Spleen (tissue), 11 donors: ENCODE measurements at regions not wholly inside any gene's neighbourhood (a gene's known extent, or its start where the extent isn't known, plus 50 kb on each side); places are given as distances from the start of the nearest gene placed in this dataset.

ENCODE experiments used
- DNase-seq: peaks from one replicate; pipeline ENCODE4 v3.0.0-alpha.2; 2020
- H3K27ac ChIP-seq, 8 donors: fragments of 200-600 bp; sonication (generic) in 7 of 8; 1 replicate in 4 of 8; 2 replicates in 4 of 8; pipeline versions ENCODE4 v1.5.0 to v1.8.0; 2016 to 2021; ENCODE audit warnings: inconsistent platforms in 4 of 8, mild to moderate bottlenecking in 4 of 8, moderate library complexity in 1 of 8
- H3K27me3 ChIP-seq, 7 donors: fragments of 200-600 bp; sonication (generic) in 6 of 7; replicated peaks in 1 of 7; 1 replicate in 4 of 7; 2 replicates in 3 of 7; pipeline versions ENCODE4 v1.5.0 to v1.8.0; 2016 to 2021; ENCODE audit warnings: inconsistent platforms in 3 of 7, mild to moderate bottlenecking in 1 of 7
- H3K36me3 ChIP-seq, 6 donors: fragments of 200-600 bp; sonication (generic) in 5 of 6; 1 replicate in 4 of 6; 2 replicates in 2 of 6; pipeline versions ENCODE4 v1.5.0 to v1.8.0; 2016 to 2021; ENCODE audit warnings: inconsistent platforms in 2 of 6
- H3K4me1 ChIP-seq, 6 donors: fragments of 200-600 bp; sonication (generic) in 5 of 6; 1 replicate in 3 of 6; 2 replicates in 3 of 6; pipeline versions ENCODE4 v1.5.0 to v1.8.0; 2016 to 2021; ENCODE audit warnings: inconsistent platforms in 3 of 6
- H3K4me3 ChIP-seq, 8 donors: fragments of 200-600 bp; sonication (generic) in 7 of 8; 1 replicate in 4 of 8; 2 replicates in 4 of 8; pipeline versions ENCODE4 v1.5.0 to v1.8.0; 2016 to 2021; ENCODE audit warnings: inconsistent platforms in 4 of 8, mild to moderate bottlenecking in 4 of 8, moderate library complexity in 2 of 8
- H3K9me3 ChIP-seq, 8 donors: fragments of 200-600 bp; sonication (generic) in 7 of 8; 1 replicate in 4 of 8; 2 replicates in 4 of 8; pipeline versions ENCODE4 v1.5.0 to v1.8.0; 2016 to 2021; ENCODE audit warnings: inconsistent platforms in 4 of 8
- POLR2A ChIP-seq, 3 donors: fragments of 450-650 bp; IDR thresholded peaks; one replicate each; pipeline ENCODE4 v1.5.1; 2017; ENCODE audit warnings: antibody characterized with exemption in 3 of 3, mild to moderate bottlenecking in 1 of 3
- POLR2AphosphoS5 ChIP-seq, 3 donors: sonication (generic); formaldehyde crosslinking; IDR thresholded peaks; one replicate each; pipeline ENCODE4 v1.5.1; 2017; ENCODE audit warnings: antibody characterized with exemption in 3 of 3
- WGBS, 5 donors: extraction: QIAGEN DNeasy Blood & Tissue Kit in 3 of 5; methylation state at CpG; one replicate each; pipeline versions ENCODE4 v1.1.5 to v1.1.7; 2013 to 2018; 5-methylcytosine and 5-hydroxymethylcytosine counted together
- intact Hi-C: fragments of 100-400 bp; cut with DNase I; formaldehyde crosslinking; loops from one replicate; pipeline ENCODE4 v1.15.0; 2023; ENCODE audit warnings: low total_unique reads
- TF ChIP-seq, protein P1 (sequence below), 11 experiments: fragments of 200-600 bp in 7 of 11; fragments of 450-650 bp in 4 of 11; sonication (generic) in 4 of 11; IDR thresholded peaks in 8 of 11; conservative IDR thresholded peaks in 3 of 11; 1 replicate in 7 of 11; 2 replicates in 4 of 11; pipeline versions ENCODE4 v1.4.0 to v1.8.0; 2016 to 2021; ENCODE audit warnings: antibody characterized with exemption in 11 of 11, inconsistent platforms in 4 of 11, mild to moderate bottlenecking in 1 of 11
- donor health status: healthy with polysubstance abuse.
- donor health status: DM: no; HTN: no; CAD: no; lungs with moderate emphysema.
- donor health status: DM: no; HTN: no; CAD: no.
- donor health status: Bipolar disorder and iron deficiency.
- donor health status: healthy.
- donor health status: DM: no; HTN: no; CAD: no.
- donor health status: DM: yes; HTN: yes; CAD: no.

- Histone ChIP-seq H3K4me1 (no peaks in the 10 kb centered on the region), H3K27ac (no peak overlapping the region), H3K9me3 (no peaks in the 10 kb centered on the region), H3K36me3 (no peaks in the 10 kb centered on the region), H3K27me3 (no peaks in the 10 kb centered on the region), H3K4me3 (no peak overlapping the region)
- intact Hi-C loops = no loop called here
- no peak for DNase-seq
- TF ChIP-seq, protein P1, sequence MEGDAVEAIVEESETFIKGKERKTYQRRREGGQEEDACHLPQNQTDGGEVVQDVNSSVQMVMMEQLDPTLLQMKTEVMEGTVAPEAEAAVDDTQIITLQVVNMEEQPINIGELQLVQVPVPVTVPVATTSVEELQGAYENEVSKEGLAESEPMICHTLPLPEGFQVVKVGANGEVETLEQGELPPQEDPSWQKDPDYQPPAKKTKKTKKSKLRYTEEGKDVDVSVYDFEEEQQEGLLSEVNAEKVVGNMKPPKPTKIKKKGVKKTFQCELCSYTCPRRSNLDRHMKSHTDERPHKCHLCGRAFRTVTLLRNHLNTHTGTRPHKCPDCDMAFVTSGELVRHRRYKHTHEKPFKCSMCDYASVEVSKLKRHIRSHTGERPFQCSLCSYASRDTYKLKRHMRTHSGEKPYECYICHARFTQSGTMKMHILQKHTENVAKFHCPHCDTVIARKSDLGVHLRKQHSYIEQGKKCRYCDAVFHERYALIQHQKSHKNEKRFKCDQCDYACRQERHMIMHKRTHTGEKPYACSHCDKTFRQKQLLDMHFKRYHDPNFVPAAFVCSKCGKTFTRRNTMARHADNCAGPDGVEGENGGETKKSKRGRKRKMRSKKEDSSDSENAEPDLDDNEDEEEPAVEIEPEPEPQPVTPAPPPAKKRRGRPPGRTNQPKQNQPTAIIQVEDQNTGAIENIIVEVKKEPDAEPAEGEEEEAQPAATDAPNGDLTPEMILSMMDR (IDR thresholded peaks at IDR 0.05 in 8 of 11, conservative IDR thresholded peaks at IDR 0.05 in 3 of 11) = no peak
- TF ChIP-seq POLR2AphosphoS5 (IDR thresholded peaks at IDR 0.05) = no peak
- TF ChIP-seq POLR2A (IDR thresholded peaks at IDR 0.05) = no peak
Measured at GRCh38 chr3:99013077-99013476, 111.6 kb upstream of the DCBLD2 start.

DNA sequence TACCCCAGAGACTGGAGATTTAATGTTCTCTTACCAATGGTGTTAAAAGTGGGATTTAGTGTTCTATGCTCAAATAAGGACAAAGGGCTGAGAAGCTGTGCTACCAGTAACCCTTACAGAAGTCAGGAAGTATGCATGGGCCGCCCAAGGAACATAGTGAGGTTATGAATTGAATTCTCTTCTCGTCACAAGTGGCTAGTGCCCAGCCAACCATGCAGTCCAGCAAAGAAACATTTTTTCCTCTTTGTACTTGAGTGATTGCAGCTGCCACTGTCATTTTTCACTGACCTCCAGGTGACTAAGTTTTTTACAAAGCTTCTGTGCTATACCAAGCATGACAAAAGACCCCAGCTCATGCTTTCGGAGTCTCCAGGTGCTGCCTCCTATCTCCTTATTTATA is 110.6 kb upstream of the DCBLD2 start:
- WGBS, 5 donors = 41 to 74% (median 64%) methylated on average over 3 of the region's 3 CpGs
- Histone ChIP-seq H3K9me3 (no peaks in the 10 kb centered on the region), H3K27ac (no peak overlapping the region), H3K27me3 (peaks cover 0 to 7% (median 0%) of the 10 kb centered on the region in 7 donors), H3K4me1 (no peaks in the 10 kb centered on the region), H3K4me3 (no peak overlapping the region), H3K36me3 (no peaks in the 10 kb centered on the region)
- intact Hi-C loops = no loop called here
- DNase-seq = no peak
- TF ChIP-seq POLR2A (IDR thresholded peaks at IDR 0.05) = no peak
- TF ChIP-seq POLR2AphosphoS5 (IDR thresholded peaks at IDR 0.05) = no peak

DNA sequence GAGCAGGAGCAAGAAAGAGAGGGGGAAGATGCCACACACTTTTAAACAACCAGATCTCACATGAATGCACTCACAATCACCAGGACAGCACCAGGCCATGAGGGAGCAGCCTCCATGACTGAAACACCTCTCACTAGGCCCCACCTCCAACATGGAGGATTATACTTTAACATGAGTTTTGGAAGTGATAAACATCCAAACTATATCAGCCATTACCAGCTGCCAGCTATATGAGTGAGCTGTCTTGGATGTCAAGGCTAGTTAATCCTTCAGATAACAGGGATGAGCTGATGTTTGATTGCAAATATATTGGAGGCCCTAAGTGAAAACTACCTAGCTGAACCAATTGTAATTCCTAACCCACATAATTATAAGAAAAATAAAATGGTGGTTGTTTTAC is 108.4 kb upstream of the DCBLD2 start:
- DNase-seq = no peak
- H3K9me3 ChIP-seq = no peaks in the 10 kb centered on the region
- peaks cover 0 to 7% (median 0%) of the 10 kb centered on the region in 7 donors for H3K27me3 ChIP-seq
- H3K27ac ChIP-seq = no peak overlapping the region
- no peaks in the 10 kb centered on the region for H3K36me3 ChIP-seq
- no peaks in the 10 kb centered on the region for H3K4me1 ChIP-seq
- no peak for TF ChIP-seq POLR2A (IDR thresholded peaks at IDR 0.05)
- no peak for TF ChIP-seq POLR2AphosphoS5 (IDR thresholded peaks at IDR 0.05)
- TF ChIP-seq, protein P1 (IDR thresholded peaks at IDR 0.05 in 8 of 11, conservative IDR thresholded peaks at IDR 0.05 in 3 of 11) = no peak
- intact Hi-C loops = no loop called here
- H3K4me3 ChIP-seq = no peak overlapping the region

DNA sequence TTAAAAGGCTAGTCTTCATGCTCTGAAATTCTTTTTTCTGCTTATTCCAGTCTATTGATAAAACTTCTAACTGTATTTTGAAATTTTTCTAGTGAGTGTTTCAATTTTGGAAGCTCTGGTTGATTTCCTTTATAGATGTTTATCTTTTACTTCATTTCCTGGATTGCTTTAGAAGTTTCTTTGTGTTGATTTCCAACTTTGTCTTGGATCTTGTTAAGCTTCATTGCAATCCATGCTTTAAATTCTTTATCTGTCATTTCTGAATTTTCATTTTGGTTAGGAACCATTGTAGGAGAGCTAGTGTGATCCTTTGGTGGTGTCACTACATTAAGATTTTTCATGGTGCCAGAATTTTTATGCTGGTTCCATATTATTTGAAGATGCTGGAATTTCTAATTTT is 105.2 kb upstream of the DCBLD2 start:
- Histone ChIP-seq H3K36me3 (no peaks in the 10 kb centered on the region), H3K27ac (no peak overlapping the region), H3K9me3 (peaks cover 0 to 6% (median 0%) of the 10 kb centered on the region in 8 donors), H3K27me3 (peaks cover 0 to 7% (median 0%) of the 10 kb centered on the region in 7 donors), H3K4me3 (no peak overlapping the region), H3K4me1 (no peaks in the 10 kb centered on the region)
- DNase-seq = no peak
- intact Hi-C loops = no loop called here
- no peak for TF ChIP-seq POLR2AphosphoS5 (IDR thresholded peaks at IDR 0.05)
- TF ChIP-seq POLR2A (IDR thresholded peaks at IDR 0.05) = no peak
- TF ChIP-seq, protein P1 (IDR thresholded peaks at IDR 0.05 in 8 of 11, conservative IDR thresholded peaks at IDR 0.05 in 3 of 11) = no peak

DNA sequence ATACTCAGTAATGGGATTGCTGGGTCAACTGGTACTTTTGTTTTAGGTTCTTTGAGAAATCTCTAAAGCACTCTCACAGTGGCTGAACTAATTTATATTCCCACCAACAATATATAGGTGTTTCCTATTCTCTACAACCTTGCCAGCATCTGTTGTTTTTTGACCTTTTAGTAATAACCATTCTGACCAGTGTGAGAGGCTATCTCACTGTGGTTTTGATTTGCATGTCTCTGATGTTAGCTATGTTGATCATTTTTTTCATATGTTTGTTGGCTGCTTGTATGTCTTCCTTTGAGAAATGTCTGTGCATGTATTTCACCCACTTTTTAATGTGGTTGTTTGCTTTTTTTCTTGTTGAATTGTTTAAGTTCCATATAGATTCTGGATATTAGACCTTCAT is 98.2 kb upstream of the DCBLD2 start:
- H3K4me1 ChIP-seq = no peaks in the 10 kb centered on the region
- H3K4me3 ChIP-seq = no peak overlapping the region
- peaks cover 0 to 3% (median 0%) of the 10 kb centered on the region in 7 donors for H3K27me3 ChIP-seq
- H3K27ac ChIP-seq = no peak overlapping the region
- peaks cover 0 to 6% (median 0%) of the 10 kb centered on the region in 8 donors for H3K9me3 ChIP-seq
- intact Hi-C loops = loop anchor here (10.0 kb wide), 1 partner anchor 395 kb away; no protein-coding TSS in a partner anchor
- H3K36me3 ChIP-seq = no peaks in the 10 kb centered on the region
- no peak for DNase-seq
- TF ChIP-seq POLR2AphosphoS5 (IDR thresholded peaks at IDR 0.05) (no peak), POLR2A (IDR thresholded peaks at IDR 0.05) (no peak)
